HepG2 (cell line): ENCODE measurements at regions not wholly inside any gene's neighbourhood (a gene's known extent, or its start where the extent isn't known, plus 50 kb on each side); places are given as distances from the start of the nearest gene placed in this dataset.

Experiments
- ATAC-seq: fragments of 200-7000 bp; cut with Tn5 transposase; 3 replicates; pipeline ENCODE4 v1.9.1; 2020; ENCODE audit warnings: mild to moderate bottlenecking, moderate library complexity
- BruUV-seq: library from RNA; stranded (reverse); fragments of 400-500 nt; replicated peaks from 2 replicates; lab custom pipeline; 2021; lab: Mats Ljungman, UMichigan
- CTCF ChIA-PET: fragments of 300-600 bp; formaldehyde crosslinking; extraction: SDS; loops from one replicate; lab custom pipeline; 2021; ENCODE audit warnings: low total read pairs, inconsistent platforms, low intra/inter-chr PET ratio; lab: Yijun Ruan, JAX
- POLR2A ChIA-PET: fragments of 350-600 bp; sonication (Branson Sonifier 250); formaldehyde crosslinking; loops from one replicate; lab custom pipeline; 2020; ENCODE audit warnings: antibody characterized with exemption, inconsistent platforms; lab: Yijun Ruan, JAX
- DNase-seq: peaks from one replicate; pipeline ENCODE4 v3.0.0-alpha.2; 2015; ENCODE audit warnings: low spot score
- FAIRE-seq: peaks from 3 replicates; lab custom pipeline; 2011; peaks lifted over from hg19 to GRCh38; lab: Jason Lieb, UNC
- H2AFZ ChIP-seq: one replicate; pipeline ENCODE4 v1.6.1; 2011; ENCODE audit warnings: low read length, inconsistent platforms
- H3K27ac ChIP-seq: fragments of 300-600 bp; 3 replicates; pipeline ENCODE4 v1.8.0; 2011; ENCODE audit warnings: mixed run types, mild to moderate bottlenecking, mixed read lengths, low read length, inconsistent platforms; ENCODE audit not compliant: insufficient read depth; ENCODE audit errors: extremely low read length
- H3K27me3 ChIP-seq, 2 experiments: fragments of 200-600 bp in 1 of 2; 2 replicates in 1 of 2; 3 replicates in 1 of 2; pipeline versions ENCODE4 v1.6.0 to v1.8.0; 2011; ENCODE audit warnings: low read length in 2 of 2, mild to moderate bottlenecking in 2 of 2, moderate library complexity in 2 of 2, inconsistent platforms in 1 of 2; ENCODE audit not compliant: insufficient read depth in 2 of 2, control insufficient read depth in 1 of 2
- H3K36me3 ChIP-seq, 2 experiments: fragments of 200-600 bp in 1 of 2; replicated peaks in 1 of 2; 2 replicates in 1 of 2; 3 replicates in 1 of 2; pipeline versions ENCODE4 v1.5.1 to v1.8.0; 2011; ENCODE audit warnings: low read length in 2 of 2, inconsistent platforms in 1 of 2; ENCODE audit not compliant: insufficient read depth in 2 of 2, control insufficient read depth in 1 of 2
- H3K4me1 ChIP-seq: 2 replicates; pipeline ENCODE4 v1.5.1; 2012; ENCODE audit warnings: low read length, inconsistent platforms; ENCODE audit not compliant: insufficient read depth
- H3K4me2 ChIP-seq: 2 replicates; pipeline ENCODE4 v1.6.0; 2011; ENCODE audit warnings: low read depth, low read length, inconsistent platforms
- H3K4me3 ChIP-seq, 3 experiments: fragments of 200-600 bp in 1 of 3; sonication (generic), shearing (Covaris generic) in 1 of 3; replicated peaks in 1 of 3; 2 replicates each; pipeline ENCODE4 v1.5.1; 2011 to 2016; ENCODE audit warnings: low read length in 3 of 3, inconsistent platforms in 2 of 3, low read depth in 2 of 3, mild to moderate bottlenecking in 2 of 3, control low read depth in 1 of 3, mixed read lengths in 1 of 3; ENCODE audit not compliant: insufficient read depth in 1 of 3
- H3K79me2 ChIP-seq: one replicate; pipeline ENCODE4 v1.6.1; 2011; ENCODE audit warnings: low read length, inconsistent platforms; ENCODE audit not compliant: insufficient read depth
- H3K9ac ChIP-seq: 2 replicates; pipeline ENCODE4 v1.6.0; 2011; ENCODE audit warnings: mild to moderate bottlenecking, low read depth, low read length, inconsistent platforms; ENCODE audit not compliant: insufficient read depth
- H3K9me3 ChIP-seq: 2 replicates; pipeline ENCODE4 v1.5.1; 2012; ENCODE audit warnings: mild to moderate bottlenecking, low read length
- H4K20me1 ChIP-seq: 2 replicates; pipeline ENCODE4 v1.6.0; 2011; ENCODE audit warnings: inconsistent platforms, mild to moderate bottlenecking, low read length, moderate library complexity; ENCODE audit not compliant: insufficient read depth
- CREB1 ChIP-seq, 2 experiments: fragments of 450-650 bp in 1 of 2; IDR thresholded peaks; 2 replicates each; pipeline ENCODE4 v1.6.1; 2016 to 2017; ENCODE audit warnings: control low read depth in 1 of 2, mild to moderate bottlenecking in 1 of 2, missing compliant biosample characterization in 1 of 2, missing genetic modification characterization in 1 of 2
- ESRRA ChIP-seq: sonication (generic); formaldehyde crosslinking; IDR thresholded peaks from 2 replicates; pipeline ENCODE4 v1.5.1; 2020; ENCODE audit warnings: mild to moderate bottlenecking, low read depth, missing genetic modification reagents
- HOXA7 ChIP-seq: sonication (generic); formaldehyde crosslinking; IDR thresholded peaks from 2 replicates; pipeline ENCODE4 v1.8.1; 2022; ENCODE audit warnings: mild to moderate bottlenecking, missing genetic modification reagents, moderate library complexity
- PRMT3 ChIP-seq: sonication (generic); formaldehyde crosslinking; IDR thresholded peaks from 2 replicates; pipeline ENCODE4 v1.8.1; 2022; ENCODE audit warnings: low read depth, mild to moderate bottlenecking, moderate library complexity, missing genetic modification reagents, borderline replicate concordance
- ZBTB44 ChIP-seq: sonication (generic); formaldehyde crosslinking; IDR thresholded peaks from 2 replicates; pipeline ENCODE4 v1.4.0; 2020; ENCODE audit warnings: missing genetic modification reagents
- ZNF512B ChIP-seq: sonication (generic); formaldehyde crosslinking; IDR thresholded peaks from 2 replicates; pipeline ENCODE4 v1.5.1; 2020; ENCODE audit warnings: missing genetic modification reagents, mild to moderate bottlenecking, borderline replicate concordance
- ZNF619 ChIP-seq: sonication (generic); formaldehyde crosslinking; IDR thresholded peaks from 2 replicates; pipeline ENCODE4 v1.4.0; 2020; ENCODE audit warnings: mild to moderate bottlenecking, missing genetic modification reagents
- ZNF816 ChIP-seq: sonication (generic); formaldehyde crosslinking; IDR thresholded peaks from 2 replicates; pipeline ENCODE4 v1.8.0; 2022; ENCODE audit warnings: missing genetic modification reagents, mild to moderate bottlenecking, borderline replicate concordance
- WGBS: methylation state at CpG from one replicate; pipeline ENCODE4 v1.1.6; 2017; ENCODE audit warnings: low lambda C conversion rate; 5-methylcytosine and 5-hydroxymethylcytosine counted together
- in situ Hi-C: cut with HindIII; loops from 2 replicates; pipeline ENCODE4 v1.10.0; 2017; ENCODE audit warnings: low pct_unique_long_range_greater_than_20kb; ENCODE audit not compliant: extremely low pct_ligation_motif_present
- intact Hi-C: fragments of 100-400 bp; cut with micrococcal nuclease; formaldehyde crosslinking; loops from one replicate; pipeline ENCODE4 v1.10.0; 2022; ENCODE audit not compliant: unreplicated experiment

GRCh38 chr11:8790968-8791367, 108.4 kb downstream of the RPL27A start:
- Histone ChIP-seq H3K36me3 (no peaks in the 10 kb centered on the region), H3K4me2 (no peak overlapping the region), H2AFZ (no peak overlapping the region), H3K4me1 (peaks cover 50% of the 10 kb centered on the region), H3K27me3 (no peaks in the 10 kb centered on the region), H4K20me1 (no peaks in the 10 kb centered on the region)
- no TSS peak for BruUV-seq
- 93% methylated on average over 2 of the region's 2 CpGs for WGBS
- TF ChIP-seq ZNF619 (no peak), ZNF816 (CRISPR knock-in tag) (no peak), ZBTB44 (CRISPR knock-in tag) (no peak), ESRRA (CRISPR knock-in tag) (no peak), PRMT3 (CRISPR knock-in tag) (no peak), CREB1 (IDR thresholded peaks at IDR 0.05) (no peak), CREB1 (CRISPR knock-in tag; IDR thresholded peaks at IDR 0.05) (no peak), ZNF512B (no peak), HOXA7 (no peak)
- TF ChIP-seq, all 625 proteins: peak for 0
- Histone ChIP-seq H3K27ac (no peak overlapping the region), H3K79me2 (peaks cover 9% of the 10 kb centered on the region), H3K9me3 (no peaks in the 10 kb centered on the region), H3K4me3 (no peak overlapping the region), H3K9ac (no peak overlapping the region)
- ATAC-seq (no peak), DNase-seq (no peak), FAIRE-seq (no peak)
- in situ Hi-C loops (no loop called here), intact Hi-C loops (no loop called here)
- POLR2A ChIA-PET: interaction anchor here (0.6 kb wide), 1 partner anchor 1514 kb away, joined by 3 read pairs; the partner anchor contains the start of gene ADM
- CTCF ChIA-PET: no interaction called here
